ENCODE measurements at regions not wholly inside any gene's neighbourhood (a gene's known extent, or its start where the extent isn't known, plus 50 kb on each side); places are given as distances from the start of the nearest gene placed in this dataset.

DNA sequence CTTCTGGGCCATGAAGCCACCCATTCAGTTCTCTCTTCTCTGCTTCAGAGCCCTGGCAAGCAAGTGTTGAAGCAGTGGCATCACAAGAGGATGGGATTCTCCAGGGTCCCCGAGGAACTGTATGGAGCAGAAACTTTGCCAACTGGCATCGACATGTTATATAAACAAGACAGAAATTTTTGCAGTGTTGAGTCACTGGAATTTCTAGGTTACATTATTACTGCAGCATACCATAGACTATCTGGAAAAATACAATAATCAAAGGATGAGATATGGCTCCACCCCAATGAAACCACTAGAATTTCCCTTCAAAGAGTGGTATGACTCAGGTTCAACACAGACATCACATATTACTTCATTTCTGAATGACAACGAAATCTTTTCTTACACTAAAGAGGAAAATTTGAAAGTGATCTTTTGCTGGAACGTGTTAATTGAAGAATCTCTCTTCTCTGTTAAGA, 343.0 kb upstream of the DYNLRB2 start:
- TF ChIP-seq, protein P1, sequence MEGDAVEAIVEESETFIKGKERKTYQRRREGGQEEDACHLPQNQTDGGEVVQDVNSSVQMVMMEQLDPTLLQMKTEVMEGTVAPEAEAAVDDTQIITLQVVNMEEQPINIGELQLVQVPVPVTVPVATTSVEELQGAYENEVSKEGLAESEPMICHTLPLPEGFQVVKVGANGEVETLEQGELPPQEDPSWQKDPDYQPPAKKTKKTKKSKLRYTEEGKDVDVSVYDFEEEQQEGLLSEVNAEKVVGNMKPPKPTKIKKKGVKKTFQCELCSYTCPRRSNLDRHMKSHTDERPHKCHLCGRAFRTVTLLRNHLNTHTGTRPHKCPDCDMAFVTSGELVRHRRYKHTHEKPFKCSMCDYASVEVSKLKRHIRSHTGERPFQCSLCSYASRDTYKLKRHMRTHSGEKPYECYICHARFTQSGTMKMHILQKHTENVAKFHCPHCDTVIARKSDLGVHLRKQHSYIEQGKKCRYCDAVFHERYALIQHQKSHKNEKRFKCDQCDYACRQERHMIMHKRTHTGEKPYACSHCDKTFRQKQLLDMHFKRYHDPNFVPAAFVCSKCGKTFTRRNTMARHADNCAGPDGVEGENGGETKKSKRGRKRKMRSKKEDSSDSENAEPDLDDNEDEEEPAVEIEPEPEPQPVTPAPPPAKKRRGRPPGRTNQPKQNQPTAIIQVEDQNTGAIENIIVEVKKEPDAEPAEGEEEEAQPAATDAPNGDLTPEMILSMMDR (conservative IDR thresholded peaks at IDR 0.05) = no peak
- peaks cover 45% of the 10 kb centered on the region for H3K27me3 Mint-ChIP-seq (ENCODE audit: insufficient read depth)
- peaks cover 31% of the 10 kb centered on the region for H3K4me1 Mint-ChIP-seq
- H3K4me1 ChIP-seq (ENCODE audit: control insufficient read depth, insufficient read depth, low read length) = peaks cover 12% of the 10 kb centered on the region
- no peak overlapping the region for H3K4me3 ChIP-seq (ENCODE audit: low read length)
- no peak overlapping the region for H3K27ac Mint-ChIP-seq
- 65 to 67% methylated on average over 3 to 4 of the region's 4 CpGs for WGBS, 2 experiments (ENCODE audit: insufficient coverage in 1 of 2, insufficient read length in 1 of 2)
- peak overlapping the region; percentile 47 for H3K27ac ChIP-seq (ENCODE audit: low read depth, low read length)
- DNase-seq = no peak
- no peak overlapping the region for H3K9ac ChIP-seq (ENCODE audit: extremely low read depth, low read length, poor library complexity, severe bottlenecking)
- peaks cover 7% of the 10 kb centered on the region for H3K27me3 ChIP-seq (ENCODE audit: control insufficient read depth, insufficient read depth, low read length, poor library complexity, severe bottlenecking)
- no peak overlapping the region for H3K4me3 Mint-ChIP-seq
- no peaks in the 10 kb centered on the region for H3K9me3 ChIP-seq (ENCODE audit: control insufficient read depth, low read length)
- no peaks in the 10 kb centered on the region for H3K36me3 ChIP-seq (ENCODE audit: control insufficient read depth, insufficient read depth, low read length)
- H3K9me3 Mint-ChIP-seq = no peaks in the 10 kb centered on the region
- H3K36me3 Mint-ChIP-seq (ENCODE audit: low read depth) = no peaks in the 10 kb centered on the region

DNA sequence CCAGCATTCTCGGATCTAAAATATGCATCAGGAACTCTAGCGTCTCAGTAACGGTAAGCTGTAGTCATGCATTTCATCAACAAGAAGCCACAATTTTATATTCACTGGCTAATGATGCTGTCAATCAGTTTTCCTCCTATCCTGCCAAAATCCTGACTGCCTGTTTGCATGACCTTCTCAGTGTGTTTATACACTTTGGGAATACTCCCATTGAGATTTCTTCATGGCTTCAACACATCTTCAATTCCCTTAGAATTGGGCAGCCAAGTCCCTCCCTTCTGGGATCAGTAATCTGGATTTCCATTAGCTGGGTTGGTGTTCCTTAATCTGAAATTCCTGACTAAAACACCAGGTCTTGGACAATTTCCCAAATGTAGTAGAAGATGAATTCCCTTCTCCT, 348.9 kb upstream of the DYNLRB2 start:
- H3K27me3 ChIP-seq (ENCODE audit: control insufficient read depth, insufficient read depth, low read length, poor library complexity, severe bottlenecking) = peaks cover 12% of the 10 kb centered on the region
- TF ChIP-seq, protein P1 (conservative IDR thresholded peaks at IDR 0.05) = no peak
- no peak overlapping the region for H3K27ac Mint-ChIP-seq
- no peaks in the 10 kb centered on the region for H3K36me3 ChIP-seq (ENCODE audit: control insufficient read depth, insufficient read depth, low read length)
- H3K4me3 ChIP-seq (ENCODE audit: low read length) = no peak overlapping the region
- H3K9ac ChIP-seq (ENCODE audit: extremely low read depth, low read length, poor library complexity, severe bottlenecking) = no peak overlapping the region
- no peak overlapping the region for H3K27ac ChIP-seq (ENCODE audit: low read depth, low read length)
- peaks cover 34% of the 10 kb centered on the region for H3K4me1 Mint-ChIP-seq
- H3K9me3 ChIP-seq (ENCODE audit: control insufficient read depth, low read length) = no peaks in the 10 kb centered on the region
- H3K4me3 Mint-ChIP-seq = no peak overlapping the region
- H3K9me3 Mint-ChIP-seq = no peaks in the 10 kb centered on the region
- 95% methylated on average over 3 of the region's 3 CpGs for WGBS, 2 experiments (ENCODE audit: insufficient coverage in 1 of 2, insufficient read length in 1 of 2)
- no peak for DNase-seq
- H3K4me1 ChIP-seq (ENCODE audit: control insufficient read depth, insufficient read depth, low read length) = peaks cover 4% of the 10 kb centered on the region
- H3K27me3 Mint-ChIP-seq (ENCODE audit: insufficient read depth) = peaks cover 49% of the 10 kb centered on the region
- no peaks in the 10 kb centered on the region for H3K36me3 Mint-ChIP-seq (ENCODE audit: low read depth)

DNA sequence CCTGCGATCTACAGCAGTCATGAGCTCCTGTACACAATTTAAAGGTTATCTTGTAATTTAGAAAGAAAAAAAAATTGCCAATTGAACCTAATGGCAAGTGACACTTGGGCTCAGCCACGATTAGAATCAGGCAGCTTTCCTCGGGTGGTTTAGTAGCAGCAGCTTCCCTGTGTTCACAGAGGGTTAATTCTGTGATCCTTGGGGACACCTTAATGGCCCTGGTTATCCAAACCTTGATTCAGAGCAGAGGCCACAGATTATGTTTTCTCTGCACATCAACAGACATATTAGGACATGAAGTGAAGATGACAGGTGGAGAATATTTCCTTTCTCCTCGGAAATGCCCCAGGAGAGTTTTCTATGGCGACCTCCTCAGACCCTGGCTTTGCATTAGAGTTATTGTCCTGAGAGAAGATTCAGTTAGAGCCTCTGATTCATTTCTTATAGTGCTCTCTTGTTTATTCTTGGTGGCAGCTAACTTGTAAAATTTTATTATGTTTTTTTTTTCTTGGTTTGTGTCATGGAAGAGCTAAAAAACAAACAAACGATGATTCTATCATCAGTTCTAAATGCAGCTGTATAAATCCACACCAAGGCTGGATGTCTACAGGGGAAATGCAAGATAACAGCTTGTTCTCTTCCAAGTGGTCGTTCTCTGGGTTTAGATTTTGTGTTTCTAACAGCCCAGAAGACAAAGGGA, 351.2 kb upstream of the DYNLRB2 start:
- Mint-ChIP-seq H3K27me3 (ENCODE audit: insufficient read depth) (peaks cover 49% of the 10 kb centered on the region), H3K36me3 (ENCODE audit: low read depth) (no peaks in the 10 kb centered on the region), H3K4me3 (no peak overlapping the region), H3K4me1 (peaks cover 22% of the 10 kb centered on the region), H3K27ac (no peak overlapping the region), H3K9me3 (no peaks in the 10 kb centered on the region)
- 93 to 95% methylated on average over 5 to 7 of the region's 7 CpGs for WGBS, 2 experiments (ENCODE audit: insufficient coverage in 1 of 2, insufficient read length in 1 of 2)
- H3K27me3 ChIP-seq (ENCODE audit: control insufficient read depth, insufficient read depth, low read length, poor library complexity, severe bottlenecking) = peaks cover 12% of the 10 kb centered on the region
- H3K4me1 ChIP-seq (ENCODE audit: control insufficient read depth, insufficient read depth, low read length) = peaks cover 2% of the 10 kb centered on the region
- H3K9ac ChIP-seq (ENCODE audit: extremely low read depth, low read length, poor library complexity, severe bottlenecking) = no peak overlapping the region
- H3K9me3 ChIP-seq (ENCODE audit: control insufficient read depth, low read length) = no peaks in the 10 kb centered on the region
- TF ChIP-seq, protein P1 (conservative IDR thresholded peaks at IDR 0.05) = peak; percentile 26
- H3K27ac ChIP-seq (ENCODE audit: low read depth, low read length) = no peak overlapping the region
- no peaks in the 10 kb centered on the region for H3K36me3 ChIP-seq (ENCODE audit: control insufficient read depth, insufficient read depth, low read length)
- DNase-seq = no peak
- H3K4me3 ChIP-seq (ENCODE audit: low read length) = no peak overlapping the region
